Endothelial cell of umbilical vein (primary cell): ENCODE measurements at regions not wholly inside any gene's neighbourhood (a gene's known extent, or its start where the extent isn't known, plus 50 kb on each side); places are given as distances from the start of the nearest gene placed in this dataset.

Experiments used
- BruUV-seq: library from RNA; stranded (reverse); fragments of 400-500 nt; replicated peaks from 2 replicates; lab custom pipeline; 2021; lab: Mats Ljungman, UMichigan
- CTCF ChIA-PET: fragments of 300-600, 350-600 bp; sonication (Branson Sonifier 250); formaldehyde crosslinking; loops from one replicate; lab custom pipeline; 2021; ENCODE audit warnings: antibody characterized with exemption, inconsistent platforms; lab: Charles Lee
- POLR2A ChIA-PET: fragments of 300-600, 350-600 bp; sonication (Branson Sonifier 250); formaldehyde crosslinking; loops from one replicate; lab custom pipeline; 2021; ENCODE audit warnings: antibody characterized with exemption, inconsistent platforms; lab: Charles Lee
- DNase-seq: peaks from one replicate; pipeline ENCODE4 v3.0.0-alpha.2; 2011; ENCODE audit warnings: low read depth, low spot score
- FAIRE-seq: peaks from 2 replicates; lab custom pipeline; 2011; peaks lifted over from hg19 to GRCh38; lab: Jason Lieb, UNC
- H2AFZ ChIP-seq: 2 replicates; pipeline ENCODE4 v1.6.0; 2012; ENCODE audit warnings: low read depth, low read length, control low read depth, inconsistent platforms
- H3K27ac ChIP-seq: 2 replicates; pipeline ENCODE4 v1.5.1; 2011; ENCODE audit warnings: low read depth, mild to moderate bottlenecking, control low read depth, low read length, moderate library complexity; ENCODE audit not compliant: insufficient read depth
- H3K27me3 ChIP-seq, 2 experiments: 2 replicates each; pipeline versions ENCODE4 v1.6.0 to v1.6.1; 2011; ENCODE audit warnings: low read length in 2 of 2, mixed read lengths in 1 of 2; ENCODE audit not compliant: control insufficient read depth in 2 of 2, insufficient read depth in 2 of 2
- H3K36me3 ChIP-seq, 2 experiments: 2 replicates in 1 of 2; 3 replicates in 1 of 2; pipeline ENCODE4 v1.5.1; 2011; ENCODE audit warnings: low read length in 2 of 2, mild to moderate bottlenecking in 1 of 2, moderate library complexity in 1 of 2; ENCODE audit not compliant: control insufficient read depth in 2 of 2, insufficient read depth in 2 of 2; ENCODE audit errors: extremely low read depth in 1 of 2
- H3K4me1 ChIP-seq: 3 replicates; pipeline ENCODE4 v1.5.1; 2011; ENCODE audit warnings: mild to moderate bottlenecking, low read length; ENCODE audit not compliant: control insufficient read depth, insufficient read depth; ENCODE audit errors: extremely low read depth
- H3K4me2 ChIP-seq: 2 replicates; pipeline ENCODE4 v1.6.1; 2011; ENCODE audit warnings: low read length, control low read depth, mixed read lengths; ENCODE audit not compliant: insufficient read depth
- H3K4me3 ChIP-seq, 3 experiments: fragments of 200-600 bp in 1 of 3; sonication (generic), shearing (Covaris generic) in 1 of 3; replicated peaks in 1 of 3; 2 replicates each; pipeline ENCODE4 v1.5.1; 2011 to 2016; ENCODE audit warnings: control low read depth in 3 of 3, low read length in 3 of 3, mild to moderate bottlenecking in 2 of 3, inconsistent platforms in 1 of 3, low read depth in 1 of 3, moderate library complexity in 1 of 3; ENCODE audit not compliant: insufficient read depth in 1 of 3
- H3K79me2 ChIP-seq: 2 replicates; pipeline ENCODE4 v1.6.0; 2012; ENCODE audit warnings: low read length, inconsistent platforms; ENCODE audit not compliant: control insufficient read depth, insufficient read depth
- H3K9ac ChIP-seq: replicated peaks from 2 replicates; pipeline ENCODE3; 2011; ENCODE audit warnings: low read length, control low read depth; ENCODE audit not compliant: insufficient read depth; ENCODE audit errors: extremely low read depth
- H3K9me1 ChIP-seq: replicated peaks from 3 replicates; pipeline ENCODE4 v1.6.0; 2011; ENCODE audit warnings: mild to moderate bottlenecking, low read length; ENCODE audit not compliant: control insufficient read depth, insufficient read depth; ENCODE audit errors: extremely low read depth
- H3K9me3 ChIP-seq: replicated peaks from 2 replicates; pipeline ENCODE4 v1.5.1; 2012; ENCODE audit warnings: low read length, inconsistent platforms; ENCODE audit not compliant: control insufficient read depth, insufficient read depth
- H4K20me1 ChIP-seq: replicated peaks from 2 replicates; pipeline ENCODE3; 2011; ENCODE audit warnings: mild to moderate bottlenecking, low read length; ENCODE audit not compliant: control insufficient read depth, insufficient read depth; ENCODE audit errors: extremely low read depth
- CTCF ChIP-seq, 2 donors: IDR thresholded peaks; 1 replicate in 1 of 2; 2 replicates in 1 of 2; pipeline ENCODE4 v1.5.1; 2011; ENCODE audit warnings: low read length in 2 of 2, mild to moderate bottlenecking in 2 of 2, moderate library complexity in 2 of 2, control low read depth in 1 of 2, inconsistent platforms in 1 of 2, low read depth in 1 of 2; ENCODE audit not compliant: insufficient read depth in 1 of 2; ENCODE audit errors: extremely low read depth in 1 of 2
- EZH2 ChIP-seq: IDR thresholded peaks from 2 replicates; pipeline ENCODE4 v1.6.1; 2012; ENCODE audit warnings: borderline replicate concordance, low read depth, mild to moderate bottlenecking, moderate library complexity, low read length, inconsistent platforms; ENCODE audit not compliant: severe bottlenecking
- FOS ChIP-seq: IDR thresholded peaks from 2 replicates; pipeline ENCODE4 v1.6.1; 2011; ENCODE audit warnings: mild to moderate bottlenecking, low read length, moderate library complexity, borderline replicate concordance; ENCODE audit not compliant: insufficient read depth
- GATA2 ChIP-seq: IDR thresholded peaks from 2 replicates; pipeline ENCODE4 v1.7.0; 2011; ENCODE audit warnings: low read depth, mild to moderate bottlenecking, moderate library complexity, mixed read lengths, low read length; ENCODE audit not compliant: insufficient read length, insufficient read depth
- JUN ChIP-seq: IDR thresholded peaks from 2 replicates; pipeline ENCODE4 v1.6.1; 2011; ENCODE audit warnings: borderline replicate concordance, low read depth; ENCODE audit not compliant: insufficient read length, insufficient read depth
- MAX ChIP-seq: IDR thresholded peaks from 2 replicates; pipeline ENCODE4 v1.6.1; 2011; ENCODE audit not compliant: insufficient read depth, insufficient read length
- MYC ChIP-seq: IDR thresholded peaks from one replicate; pipeline ENCODE4 v1.6.1; 2011; ENCODE audit warnings: mild to moderate bottlenecking, low read depth, low read length
- POLR2A ChIP-seq: IDR thresholded peaks from 2 replicates; pipeline ENCODE4 v1.6.1; 2012; ENCODE audit warnings: low read depth, mild to moderate bottlenecking, control low read depth, low read length
- POLR2AphosphoS5 ChIP-seq: IDR thresholded peaks from 2 replicates; pipeline ENCODE4 v1.6.1; 2012; ENCODE audit warnings: low read depth, mild to moderate bottlenecking, control low read depth, low read length, moderate library complexity; ENCODE audit not compliant: insufficient read depth
- dilution Hi-C: fragments of 300-500 bp; cut with MboI; formaldehyde crosslinking; loops from one replicate; pipeline ENCODE4 v1.15.0; 2019; ENCODE audit warnings: low sequenced_read_pairs; ENCODE audit not compliant: extremely low pct_ligation_motif_present
- intact Hi-C: fragments of 100-400 bp; cut with micrococcal nuclease; formaldehyde crosslinking; loops from one replicate; pipeline ENCODE4 v1.10.0; 2022

- TF ChIP-seq FOS: no peak
- TF ChIP-seq POLR2A: no peak
- no peak for TF ChIP-seq GATA2
- no peak for TF ChIP-seq MYC
- no peak for TF ChIP-seq EZH2
- TF ChIP-seq CTCF (IDR thresholded peaks at IDR 0.05; ENCODE audit: extremely low read depth in 1 of 2, insufficient read depth in 1 of 2, low read depth in 1 of 2, low read length in 2 of 2): no peak
- TF ChIP-seq JUN: no peak
- no peak for TF ChIP-seq MAX
- no peak for TF ChIP-seq POLR2AphosphoS5
- dilution Hi-C loops (no loop called here), intact Hi-C loops (no loop called here)
- no peak overlapping the region for H3K9ac ChIP-seq
- no peaks in the 10 kb centered on the region for H3K36me3 ChIP-seq
- H3K4me1 ChIP-seq: no peaks in the 10 kb centered on the region
- FAIRE-seq (no peak), DNase-seq (no peak)
- peaks cover 2% of the 10 kb centered on the region for H3K9me3 ChIP-seq
- H3K27me3 ChIP-seq: no peaks in the 10 kb centered on the region
- BruUV-seq: no TSS peak
- no peaks in the 10 kb centered on the region for H4K20me1 ChIP-seq
- CTCF ChIA-PET: no interaction called here
- H3K4me3 ChIP-seq: no peak overlapping the region
- H3K27ac ChIP-seq: no peak overlapping the region
- no peak overlapping the region for H2AFZ ChIP-seq
- no peaks in the 10 kb centered on the region for H3K79me2 ChIP-seq
- H3K4me2 ChIP-seq: no peak overlapping the region
- H3K9me1 ChIP-seq: no peaks in the 10 kb centered on the region
- POLR2A ChIA-PET: no interaction called here
Observed at GRCh38 chr4:188300385-188300784, 161.1 kb downstream of the TRIML1 start.
